HepG2 (cell line): ENCODE measurements at regions not wholly inside any gene's neighbourhood (a gene's known extent, or its start where the extent isn't known, plus 50 kb on each side); places are given as distances from the start of the nearest gene placed in this dataset.

Source experiments
- ATAC-seq: fragments of 200-7000 bp; cut with Tn5 transposase; 3 replicates; pipeline ENCODE4 v1.9.1; 2020; ENCODE audit warnings: mild to moderate bottlenecking, moderate library complexity
- BruUV-seq: library from RNA; stranded (reverse); fragments of 400-500 nt; replicated peaks from 2 replicates; lab custom pipeline; 2021; lab: Mats Ljungman, UMichigan
- CTCF ChIA-PET: fragments of 300-600 bp; formaldehyde crosslinking; extraction: SDS; loops from one replicate; lab custom pipeline; 2021; ENCODE audit warnings: low total read pairs, inconsistent platforms, low intra/inter-chr PET ratio; lab: Yijun Ruan, JAX
- POLR2A ChIA-PET: fragments of 350-600 bp; sonication (Branson Sonifier 250); formaldehyde crosslinking; loops from one replicate; lab custom pipeline; 2020; ENCODE audit warnings: antibody characterized with exemption, inconsistent platforms; lab: Yijun Ruan, JAX
- DNase-seq: peaks from one replicate; pipeline ENCODE4 v3.0.0-alpha.2; 2015; ENCODE audit warnings: low spot score
- FAIRE-seq: peaks from 3 replicates; lab custom pipeline; 2011; peaks lifted over from hg19 to GRCh38; lab: Jason Lieb, UNC
- H2AFZ ChIP-seq: one replicate; pipeline ENCODE4 v1.6.1; 2011; ENCODE audit warnings: low read length, inconsistent platforms
- H3K27ac ChIP-seq: fragments of 300-600 bp; 3 replicates; pipeline ENCODE4 v1.8.0; 2011; ENCODE audit warnings: mixed run types, mild to moderate bottlenecking, mixed read lengths, low read length, inconsistent platforms; ENCODE audit not compliant: insufficient read depth; ENCODE audit errors: extremely low read length
- H3K27me3 ChIP-seq, 2 experiments: fragments of 200-600 bp in 1 of 2; 2 replicates in 1 of 2; 3 replicates in 1 of 2; pipeline versions ENCODE4 v1.6.0 to v1.8.0; 2011; ENCODE audit warnings: low read length in 2 of 2, mild to moderate bottlenecking in 2 of 2, moderate library complexity in 2 of 2, inconsistent platforms in 1 of 2; ENCODE audit not compliant: insufficient read depth in 2 of 2, control insufficient read depth in 1 of 2
- H3K36me3 ChIP-seq, 2 experiments: fragments of 200-600 bp in 1 of 2; replicated peaks in 1 of 2; 2 replicates in 1 of 2; 3 replicates in 1 of 2; pipeline versions ENCODE4 v1.5.1 to v1.8.0; 2011; ENCODE audit warnings: low read length in 2 of 2, inconsistent platforms in 1 of 2; ENCODE audit not compliant: insufficient read depth in 2 of 2, control insufficient read depth in 1 of 2
- H3K4me1 ChIP-seq: 2 replicates; pipeline ENCODE4 v1.5.1; 2012; ENCODE audit warnings: low read length, inconsistent platforms; ENCODE audit not compliant: insufficient read depth
- H3K4me2 ChIP-seq: 2 replicates; pipeline ENCODE4 v1.6.0; 2011; ENCODE audit warnings: low read depth, low read length, inconsistent platforms
- H3K4me3 ChIP-seq, 3 experiments: fragments of 200-600 bp in 1 of 3; sonication (generic), shearing (Covaris generic) in 1 of 3; replicated peaks in 1 of 3; 2 replicates each; pipeline ENCODE4 v1.5.1; 2011 to 2016; ENCODE audit warnings: low read length in 3 of 3, inconsistent platforms in 2 of 3, low read depth in 2 of 3, mild to moderate bottlenecking in 2 of 3, control low read depth in 1 of 3, mixed read lengths in 1 of 3; ENCODE audit not compliant: insufficient read depth in 1 of 3
- H3K79me2 ChIP-seq: one replicate; pipeline ENCODE4 v1.6.1; 2011; ENCODE audit warnings: low read length, inconsistent platforms; ENCODE audit not compliant: insufficient read depth
- H3K9ac ChIP-seq: 2 replicates; pipeline ENCODE4 v1.6.0; 2011; ENCODE audit warnings: mild to moderate bottlenecking, low read depth, low read length, inconsistent platforms; ENCODE audit not compliant: insufficient read depth
- H3K9me3 ChIP-seq: 2 replicates; pipeline ENCODE4 v1.5.1; 2012; ENCODE audit warnings: mild to moderate bottlenecking, low read length
- H4K20me1 ChIP-seq: 2 replicates; pipeline ENCODE4 v1.6.0; 2011; ENCODE audit warnings: inconsistent platforms, mild to moderate bottlenecking, low read length, moderate library complexity; ENCODE audit not compliant: insufficient read depth
- ATF7 ChIP-seq, 2 experiments: fragments of 450-650 bp in 1 of 2; sonication (generic) in 1 of 2; formaldehyde crosslinking in 1 of 2; IDR thresholded peaks; 2 replicates each; pipeline versions ENCODE4 v1.4.0 to v1.6.1; 2016 to 2020; ENCODE audit warnings: antibody characterized with exemption in 1 of 2, mild to moderate bottlenecking in 1 of 2, missing genetic modification reagents in 1 of 2
- CEBPG ChIP-seq: IDR thresholded peaks from 2 replicates; pipeline ENCODE4 v1.6.1; 2016
- CTCF ChIP-seq: sonication (generic); formaldehyde crosslinking; IDR thresholded peaks from 2 replicates; pipeline ENCODE4 v1.5.0; 2020; ENCODE audit warnings: mild to moderate bottlenecking, missing genetic modification reagents, moderate library complexity
- FOXK1 ChIP-seq: sonication (generic); formaldehyde crosslinking; IDR thresholded peaks from 2 replicates; pipeline ENCODE4 v1.4.0; 2020; ENCODE audit warnings: low read depth, missing genetic modification reagents, borderline replicate concordance
- HOXA9 ChIP-seq: sonication (generic); formaldehyde crosslinking; IDR thresholded peaks from 2 replicates; pipeline ENCODE4 v1.8.1; 2022; ENCODE audit warnings: missing genetic modification reagents, mild to moderate bottlenecking, moderate library complexity, borderline replicate concordance
- KDM5A ChIP-seq: fragments of 200-600 bp; sonication (generic); IDR thresholded peaks from 2 replicates; pipeline ENCODE4 v1.7.0; 2018; ENCODE audit warnings: antibody characterized with exemption, mild to moderate bottlenecking, low read length, borderline replicate concordance
- MAZ ChIP-seq, 2 experiments: sonication (generic) in 1 of 2; formaldehyde crosslinking in 1 of 2; IDR thresholded peaks; 2 replicates each; pipeline versions ENCODE4 v1.5.0 to v1.6.1; 2012 to 2020; ENCODE audit warnings: low read depth in 2 of 2, mild to moderate bottlenecking in 2 of 2, borderline replicate concordance in 1 of 2, improper control_type of control experiment in 1 of 2, low read length in 1 of 2, missing genetic modification reagents in 1 of 2, moderate library complexity in 1 of 2
- MIXL1 ChIP-seq: IDR thresholded peaks from 2 replicates; pipeline ENCODE4 v1.6.1; 2016
- RAD21 ChIP-seq: fragments of 450-650 bp; formaldehyde crosslinking; IDR thresholded peaks from 2 replicates; pipeline ENCODE4 v1.5.0; 2020; ENCODE audit warnings: mild to moderate bottlenecking
- SAFB2 ChIP-seq: sonication (generic); formaldehyde crosslinking; IDR thresholded peaks from 2 replicates; pipeline ENCODE4 v1.5.1; 2020; ENCODE audit warnings: missing genetic modification reagents, low read depth, mild to moderate bottlenecking, borderline replicate concordance
- SATB2 ChIP-seq: sonication (generic); formaldehyde crosslinking; IDR thresholded peaks from 2 replicates; pipeline ENCODE4 v1.5.0; 2020; ENCODE audit warnings: missing genetic modification reagents
- SMC3 ChIP-seq: IDR thresholded peaks from 2 replicates; pipeline ENCODE4 v1.6.1; 2011; ENCODE audit warnings: low read length, improper control_type of control experiment
- STAG1 ChIP-seq: sonication (generic); formaldehyde crosslinking; IDR thresholded peaks from 2 replicates; pipeline ENCODE4 v1.4.0; 2020; ENCODE audit warnings: missing genetic modification reagents
- TBL1XR1 ChIP-seq: fragments of 150-350 bp; IDR thresholded peaks from 2 replicates; pipeline ENCODE4 v1.6.1; 2014; ENCODE audit warnings: borderline replicate concordance, low read length; ENCODE audit not compliant: partially characterized antibody
- TBX2 ChIP-seq: sonication (generic); formaldehyde crosslinking; IDR thresholded peaks from 2 replicates; pipeline ENCODE4 v1.5.0; 2020; ENCODE audit warnings: missing genetic modification reagents, mild to moderate bottlenecking, borderline replicate concordance
- ZNF724P ChIP-seq: sonication (generic); formaldehyde crosslinking; IDR thresholded peaks from 2 replicates; pipeline ENCODE4 v1.8.0; 2022; ENCODE audit warnings: missing genetic modification reagents, borderline replicate concordance
- WGBS: methylation state at CpG from one replicate; pipeline ENCODE4 v1.1.6; 2017; ENCODE audit warnings: low lambda C conversion rate; 5-methylcytosine and 5-hydroxymethylcytosine counted together
- in situ Hi-C: cut with HindIII; loops from 2 replicates; pipeline ENCODE4 v1.10.0; 2017; ENCODE audit warnings: low pct_unique_long_range_greater_than_20kb; ENCODE audit not compliant: extremely low pct_ligation_motif_present
- intact Hi-C: fragments of 100-400 bp; cut with micrococcal nuclease; formaldehyde crosslinking; loops from one replicate; pipeline ENCODE4 v1.10.0; 2022; ENCODE audit not compliant: unreplicated experiment

- in situ Hi-C loops, result loop anchor here (10.0 kb wide), 1 partner anchor 1490 kb away; no protein-coding TSS in a partner anchor
- no peaks in the 10 kb centered on the region for H3K9me3 ChIP-seq
- BruUV-seq, result no TSS peak
- intact Hi-C loops, result loop anchor here (1.0 to 5.0 kb wide), 2 partner anchors 177 to 1002 kb away; no protein-coding TSS in a partner anchor
- H4K20me1 ChIP-seq, result no peaks in the 10 kb centered on the region
- CTCF ChIA-PET, result interaction anchor here (0.7 to 2.5 kb wide), 2 partner anchors 1492 to 1494 kb away, joined by 3 to 9 read pairs; no protein-coding TSS in a partner anchor
- H3K4me3 ChIP-seq, result no peak overlapping the region
- no peak overlapping the region for H2AFZ ChIP-seq
- no peak overlapping the region for H3K27ac ChIP-seq
- H3K9ac ChIP-seq, result no peak overlapping the region
- H3K36me3 ChIP-seq, result no peaks in the 10 kb centered on the region
- 0% methylated on average over 2 of the region's 2 CpGs for WGBS
- peak; percentile 77; the same call in 2 of the 3 replicates for ATAC-seq
- H3K4me1 ChIP-seq, result no peaks in the 10 kb centered on the region
- no peak for TF ChIP-seq SAFB2 (CRISPR knock-in tag)
- TF ChIP-seq ATF7 (IDR thresholded peaks at IDR 0.05), result no peak
- TF ChIP-seq ATF7 (CRISPR knock-in tag; IDR thresholded peaks at IDR 0.05), result no peak
- peak; percentile 70 for TF ChIP-seq CTCF (CRISPR knock-in tag)
- TF ChIP-seq MIXL1 (CRISPR knock-in tag), result 0 out of 2 replicates have a peak, but pooled peaks have one; percentile 21
- peak; percentile 56 for TF ChIP-seq SMC3
- TF ChIP-seq FOXK1 (CRISPR knock-in tag), result no peak
- TF ChIP-seq MAZ (IDR thresholded peaks at IDR 0.05; ENCODE audit: borderline replicate concordance, low read depth, low read length), result no peak
- no peak for TF ChIP-seq MAZ (CRISPR knock-in tag; IDR thresholded peaks at IDR 0.05; ENCODE audit: low read depth)
- TF ChIP-seq KDM5A, result no peak
- TF ChIP-seq ZNF724P (CRISPR knock-in tag), result no peak
- no peak for TF ChIP-seq TBX2 (CRISPR knock-in tag)
- TF ChIP-seq STAG1, result peak; percentile 84
- TF ChIP-seq SATB2 (CRISPR knock-in tag), result no peak
- TF ChIP-seq CEBPG (CRISPR knock-in tag), result no peak
- no peak for TF ChIP-seq HOXA9 (CRISPR knock-in tag)
- peak; percentile 52 for TF ChIP-seq RAD21 (CRISPR knock-in tag)
- no peak for TF ChIP-seq TBL1XR1
- no peak for FAIRE-seq
- peak; percentile 32 for DNase-seq
- H3K4me2 ChIP-seq, result no peak overlapping the region
- H3K79me2 ChIP-seq, result no peaks in the 10 kb centered on the region
- no peaks in the 10 kb centered on the region; a peak in 1 of 5 replicates for H3K27me3 ChIP-seq
- POLR2A ChIA-PET, result no interaction called here
These were observed 667.6 kb downstream of the PCDH18 start for GRCh38 chr4:136864604-136865185.
